ENCODE measurements at regions not wholly inside any gene's neighbourhood (a gene's known extent, or its start where the extent isn't known, plus 50 kb on each side); places are given as distances from the start of the nearest gene placed in this dataset.

GRCh38 chr6:84516154-84516553 is 248.2 kb downstream of the TBX18 start:
- TF ChIP-seq CTCF (optimal IDR thresholded peaks at IDR 0.05 in 1 of 3, IDR thresholded peaks at IDR 0.05 in 1 of 3, conservative IDR thresholded peaks at IDR 0.05 in 1 of 3; ENCODE audit: extremely low read depth in 1 of 3, insufficient read depth in 2 of 3, low read length in 3 of 3) = no peak
- TF ChIP-seq EZH2 (IDR thresholded peaks at IDR 0.05; ENCODE audit: low read length) = no peak

Data from keratinocyte (primary cell).